ENCODE measurements at regions not wholly inside any gene's neighbourhood (a gene's known extent, or its start where the extent isn't known, plus 50 kb on each side); places are given as distances from the start of the nearest gene placed in this dataset.

- TF ChIP-seq CTCF (conservative IDR thresholded peaks at IDR 0.05 in 1 of 2, IDR thresholded peaks at IDR 0.05 in 1 of 2; ENCODE audit: low read depth in 1 of 2, low read length in 2 of 2) (no peak), EZH2 (IDR thresholded peaks at IDR 0.05; ENCODE audit: low read length, missing control alignments) (no peak)
Measured at GRCh38 chr10:28910956-28911355, 233.6 kb downstream of the BAMBI start.

Data from fibroblast of lung (primary cell).